Panc1 (cell line): ENCODE measurements at regions not wholly inside any gene's neighbourhood (a gene's known extent, or its start where the extent isn't known, plus 50 kb on each side); places are given as distances from the start of the nearest gene placed in this dataset.

ENCODE experiments used
- POLR2AphosphoS5 ChIP-seq: IDR thresholded peaks from 2 replicates; pipeline ENCODE4 v1.6.1; 2012; ENCODE audit warnings: mild to moderate bottlenecking, low read depth, low read length, moderate library complexity
- SIN3A ChIP-seq: IDR thresholded peaks from 2 replicates; pipeline ENCODE4 v1.6.1; 2012; ENCODE audit warnings: low read depth, mild to moderate bottlenecking, low read length, moderate library complexity, borderline replicate concordance; ENCODE audit not compliant: insufficient read depth
- TF ChIP-seq, protein P1 (sequence below): fragments of 450-650 bp; IDR thresholded peaks from 2 replicates; pipeline ENCODE4 v1.5.1; 2017; ENCODE audit warnings: mild to moderate bottlenecking
- TF ChIP-seq, protein P2 (sequence below), 2 experiments: IDR thresholded peaks; 2 replicates each; pipeline ENCODE4 v1.6.1; 2011 to 2012; ENCODE audit warnings: low read depth in 2 of 2, control low read depth in 1 of 2, low read length in 1 of 2, mild to moderate bottlenecking in 1 of 2, moderate library complexity in 1 of 2; ENCODE audit not compliant: insufficient read depth in 1 of 2

DNA sequence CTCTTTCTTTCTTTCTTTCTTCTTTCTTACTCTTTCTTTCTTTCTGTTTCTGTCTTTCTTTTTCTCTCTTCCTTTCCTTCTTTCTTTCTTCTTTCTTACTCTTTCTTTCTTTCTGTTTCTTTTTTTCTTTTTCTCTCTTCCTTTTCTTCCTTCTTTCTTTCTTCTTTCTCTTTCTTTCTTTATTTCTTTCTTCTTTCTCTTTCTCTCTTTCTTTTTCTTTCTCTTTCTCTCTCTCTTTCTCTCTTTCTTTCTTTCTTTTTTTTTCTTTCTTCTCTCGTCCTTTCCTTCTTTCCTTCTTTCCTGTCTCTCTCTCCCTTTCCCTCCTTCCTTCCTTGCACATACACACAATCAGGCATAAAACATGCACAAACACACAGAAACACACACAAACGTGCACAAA is 79.3 kb upstream of the SHOX start:
- TF ChIP-seq, protein P1, sequence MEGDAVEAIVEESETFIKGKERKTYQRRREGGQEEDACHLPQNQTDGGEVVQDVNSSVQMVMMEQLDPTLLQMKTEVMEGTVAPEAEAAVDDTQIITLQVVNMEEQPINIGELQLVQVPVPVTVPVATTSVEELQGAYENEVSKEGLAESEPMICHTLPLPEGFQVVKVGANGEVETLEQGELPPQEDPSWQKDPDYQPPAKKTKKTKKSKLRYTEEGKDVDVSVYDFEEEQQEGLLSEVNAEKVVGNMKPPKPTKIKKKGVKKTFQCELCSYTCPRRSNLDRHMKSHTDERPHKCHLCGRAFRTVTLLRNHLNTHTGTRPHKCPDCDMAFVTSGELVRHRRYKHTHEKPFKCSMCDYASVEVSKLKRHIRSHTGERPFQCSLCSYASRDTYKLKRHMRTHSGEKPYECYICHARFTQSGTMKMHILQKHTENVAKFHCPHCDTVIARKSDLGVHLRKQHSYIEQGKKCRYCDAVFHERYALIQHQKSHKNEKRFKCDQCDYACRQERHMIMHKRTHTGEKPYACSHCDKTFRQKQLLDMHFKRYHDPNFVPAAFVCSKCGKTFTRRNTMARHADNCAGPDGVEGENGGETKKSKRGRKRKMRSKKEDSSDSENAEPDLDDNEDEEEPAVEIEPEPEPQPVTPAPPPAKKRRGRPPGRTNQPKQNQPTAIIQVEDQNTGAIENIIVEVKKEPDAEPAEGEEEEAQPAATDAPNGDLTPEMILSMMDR, result no peak
- TF ChIP-seq, protein P2, sequence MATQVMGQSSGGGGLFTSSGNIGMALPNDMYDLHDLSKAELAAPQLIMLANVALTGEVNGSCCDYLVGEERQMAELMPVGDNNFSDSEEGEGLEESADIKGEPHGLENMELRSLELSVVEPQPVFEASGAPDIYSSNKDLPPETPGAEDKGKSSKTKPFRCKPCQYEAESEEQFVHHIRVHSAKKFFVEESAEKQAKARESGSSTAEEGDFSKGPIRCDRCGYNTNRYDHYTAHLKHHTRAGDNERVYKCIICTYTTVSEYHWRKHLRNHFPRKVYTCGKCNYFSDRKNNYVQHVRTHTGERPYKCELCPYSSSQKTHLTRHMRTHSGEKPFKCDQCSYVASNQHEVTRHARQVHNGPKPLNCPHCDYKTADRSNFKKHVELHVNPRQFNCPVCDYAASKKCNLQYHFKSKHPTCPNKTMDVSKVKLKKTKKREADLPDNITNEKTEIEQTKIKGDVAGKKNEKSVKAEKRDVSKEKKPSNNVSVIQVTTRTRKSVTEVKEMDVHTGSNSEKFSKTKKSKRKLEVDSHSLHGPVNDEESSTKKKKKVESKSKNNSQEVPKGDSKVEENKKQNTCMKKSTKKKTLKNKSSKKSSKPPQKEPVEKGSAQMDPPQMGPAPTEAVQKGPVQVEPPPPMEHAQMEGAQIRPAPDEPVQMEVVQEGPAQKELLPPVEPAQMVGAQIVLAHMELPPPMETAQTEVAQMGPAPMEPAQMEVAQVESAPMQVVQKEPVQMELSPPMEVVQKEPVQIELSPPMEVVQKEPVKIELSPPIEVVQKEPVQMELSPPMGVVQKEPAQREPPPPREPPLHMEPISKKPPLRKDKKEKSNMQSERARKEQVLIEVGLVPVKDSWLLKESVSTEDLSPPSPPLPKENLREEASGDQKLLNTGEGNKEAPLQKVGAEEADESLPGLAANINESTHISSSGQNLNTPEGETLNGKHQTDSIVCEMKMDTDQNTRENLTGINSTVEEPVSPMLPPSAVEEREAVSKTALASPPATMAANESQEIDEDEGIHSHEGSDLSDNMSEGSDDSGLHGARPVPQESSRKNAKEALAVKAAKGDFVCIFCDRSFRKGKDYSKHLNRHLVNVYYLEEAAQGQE (IDR thresholded peaks at IDR 0.05; ENCODE audit: insufficient read depth in 1 of 2, low read depth in 2 of 2, low read length in 1 of 2), result no peak
- TF ChIP-seq SIN3A (no peak), POLR2AphosphoS5 (no peak)
